ENCODE measurements at regions not wholly inside any gene's neighbourhood (a gene's known extent, or its start where the extent isn't known, plus 50 kb on each side); places are given as distances from the start of the nearest gene placed in this dataset.

GRCh38 chr7:68571286-68571685, 1027.0 kb upstream of the AUTS2 start:
- Histone ChIP-seq H2BK20ac (ENCODE audit: low read length) (no peak overlapping the region), H3K4ac (replicated peaks; ENCODE audit: insufficient read length, low read depth, low read length) (no peak overlapping the region), H3K4me1 (replicated peaks in 1 of 4; ENCODE audit: control insufficient read depth in 3 of 4, insufficient read depth in 4 of 4, low read length in 3 of 4) (no peaks in the 10 kb centered on the region), H3K4me2 (ENCODE audit: insufficient read depth in 1 of 2, low read depth in 2 of 2, low read length in 2 of 2) (no peak overlapping the region), H2AK5ac (ENCODE audit: low read depth, low read length) (no peak overlapping the region), H3K56ac (replicated peaks; ENCODE audit: insufficient read length, low read depth, low read length) (no peak overlapping the region), H3K9ac (replicated peaks in 1 of 4; ENCODE audit: extremely low read depth in 1 of 4, low read depth in 3 of 4, low read length in 3 of 4) (no peak overlapping the region), H3K27me3 (replicated peaks in 1 of 4; ENCODE audit: control insufficient read depth in 3 of 4, extremely low read depth in 1 of 4, insufficient read depth in 3 of 4, low read length in 3 of 4) (no peaks in the 10 kb centered on the region), H3K14ac (ENCODE audit: insufficient read length) (no peak overlapping the region), H3K23me2 (ENCODE audit: low read depth, low read length) (no peaks in the 10 kb centered on the region; the same call in 1 of the 2 replicates), H2BK12ac (ENCODE audit: low read depth, low read length) (no peak overlapping the region), H2BK15ac (ENCODE audit: low read length) (no peak overlapping the region), H4K91ac (replicated peaks; ENCODE audit: insufficient read length, low read length) (no peak overlapping the region), H2BK120ac (replicated peaks; ENCODE audit: low read depth, low read length) (no peak overlapping the region), H4K5ac (ENCODE audit: insufficient read length, low read depth, low read length) (no peak overlapping the region), H3K79me1 (ENCODE audit: low read depth, low read length) (no peaks in the 10 kb centered on the region), H3K36me3 (ENCODE audit: control insufficient read depth in 2 of 4, insufficient read depth in 4 of 4, low read length in 3 of 4) (no peaks in the 10 kb centered on the region), H4K8ac (ENCODE audit: extremely low read depth, insufficient read depth, low read length) (no peak overlapping the region), H3K9me3 (ENCODE audit: insufficient read depth in 2 of 2, low read depth in 1 of 2, low read length in 1 of 2) (no peaks in the 10 kb centered on the region), H2BK5ac (ENCODE audit: low read depth, low read length) (no peak overlapping the region), H4K20me1 (replicated peaks in 1 of 2; ENCODE audit: control insufficient read depth in 1 of 2, insufficient read depth in 2 of 2, low read length in 2 of 2) (no peaks in the 10 kb centered on the region), H3K4me3 (ENCODE audit: extremely low read depth in 1 of 4, insufficient read depth in 2 of 4, low read depth in 3 of 4, low read length in 4 of 4) (no peak overlapping the region), H3K18ac (ENCODE audit: extremely low read depth, low read length) (no peak overlapping the region), H3K79me2 (ENCODE audit: control insufficient read depth in 1 of 2, insufficient read depth in 2 of 2, low read length in 2 of 2) (no peaks in the 10 kb centered on the region), H3K23ac (ENCODE audit: insufficient read length) (no peak overlapping the region), H3K27ac (ENCODE audit: low read depth, low read length) (no peak overlapping the region), H2AFZ (ENCODE audit: low read length) (no peak overlapping the region)
- ChIA-PET CTCF (ENCODE audit: partially characterized antibody) (no interaction called here), POLR2A (ENCODE audit: partially characterized antibody) (no interaction called here)
- DNase-seq (ENCODE audit: low read depth in 1 of 2, low spot score in 2 of 2) (no peak), FAIRE-seq (no peak)
- TF ChIP-seq POLR2AphosphoS5 (IDR thresholded peaks at IDR 0.05; ENCODE audit: low read depth, low read length) (no peak), KDM1A (IDR thresholded peaks at IDR 0.05; ENCODE audit: borderline replicate concordance, low read length) (no peak), SAP30 (IDR thresholded peaks at IDR 0.05; ENCODE audit: insufficient read depth, insufficient replicate concordance, low read length) (no peak), MAX (IDR thresholded peaks at IDR 0.05) (no peak), CREB1 (IDR thresholded peaks at IDR 0.05) (no peak), SP2 (IDR thresholded peaks at IDR 0.05; ENCODE audit: low read length) (no peak), SP1 (IDR thresholded peaks at IDR 0.05; ENCODE audit: low read depth, low read length) (no peak), SIRT6 (IDR thresholded peaks at IDR 0.05; ENCODE audit: low read length) (no peak)

All from H1 (cell line).